VCaP (cell line): ENCODE measurements at regions not wholly inside any gene's neighbourhood (a gene's known extent, or its start where the extent isn't known, plus 50 kb on each side); places are given as distances from the start of the nearest gene placed in this dataset.

Source experiments
- H3K27ac ChIP-seq: fragments of 450-650 bp; 2 replicates; pipeline ENCODE4 v1.5.1; 2017
- TF ChIP-seq, protein P1 (sequence below): fragments of 450-650 bp; conservative IDR thresholded peaks from 2 replicates; pipeline ENCODE4 v1.5.1; 2017; ENCODE audit warnings: mild to moderate bottlenecking, moderate library complexity

DNA sequence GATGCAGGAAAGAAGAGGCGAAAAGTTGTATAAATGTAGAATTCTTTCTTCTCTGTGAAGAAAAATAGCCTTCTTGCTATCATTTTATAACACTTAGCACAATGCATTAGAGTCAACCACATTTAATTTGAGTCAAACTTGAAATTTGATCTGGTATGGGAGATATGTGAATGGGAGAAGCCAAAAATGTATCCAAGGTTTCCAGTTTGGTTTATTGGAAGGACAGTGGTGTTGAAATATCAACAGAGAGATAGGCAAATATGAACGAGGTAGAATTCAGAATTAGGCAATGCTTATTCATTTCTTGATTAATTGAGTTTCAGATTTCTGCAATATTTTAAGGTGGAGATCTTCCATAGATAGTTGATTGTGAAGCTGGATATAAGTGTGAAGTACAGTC is 991.9 kb upstream of the CHAC2 start:
- no peak overlapping the region for H3K27ac ChIP-seq
- TF ChIP-seq, protein P1, sequence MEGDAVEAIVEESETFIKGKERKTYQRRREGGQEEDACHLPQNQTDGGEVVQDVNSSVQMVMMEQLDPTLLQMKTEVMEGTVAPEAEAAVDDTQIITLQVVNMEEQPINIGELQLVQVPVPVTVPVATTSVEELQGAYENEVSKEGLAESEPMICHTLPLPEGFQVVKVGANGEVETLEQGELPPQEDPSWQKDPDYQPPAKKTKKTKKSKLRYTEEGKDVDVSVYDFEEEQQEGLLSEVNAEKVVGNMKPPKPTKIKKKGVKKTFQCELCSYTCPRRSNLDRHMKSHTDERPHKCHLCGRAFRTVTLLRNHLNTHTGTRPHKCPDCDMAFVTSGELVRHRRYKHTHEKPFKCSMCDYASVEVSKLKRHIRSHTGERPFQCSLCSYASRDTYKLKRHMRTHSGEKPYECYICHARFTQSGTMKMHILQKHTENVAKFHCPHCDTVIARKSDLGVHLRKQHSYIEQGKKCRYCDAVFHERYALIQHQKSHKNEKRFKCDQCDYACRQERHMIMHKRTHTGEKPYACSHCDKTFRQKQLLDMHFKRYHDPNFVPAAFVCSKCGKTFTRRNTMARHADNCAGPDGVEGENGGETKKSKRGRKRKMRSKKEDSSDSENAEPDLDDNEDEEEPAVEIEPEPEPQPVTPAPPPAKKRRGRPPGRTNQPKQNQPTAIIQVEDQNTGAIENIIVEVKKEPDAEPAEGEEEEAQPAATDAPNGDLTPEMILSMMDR: no peak

DNA sequence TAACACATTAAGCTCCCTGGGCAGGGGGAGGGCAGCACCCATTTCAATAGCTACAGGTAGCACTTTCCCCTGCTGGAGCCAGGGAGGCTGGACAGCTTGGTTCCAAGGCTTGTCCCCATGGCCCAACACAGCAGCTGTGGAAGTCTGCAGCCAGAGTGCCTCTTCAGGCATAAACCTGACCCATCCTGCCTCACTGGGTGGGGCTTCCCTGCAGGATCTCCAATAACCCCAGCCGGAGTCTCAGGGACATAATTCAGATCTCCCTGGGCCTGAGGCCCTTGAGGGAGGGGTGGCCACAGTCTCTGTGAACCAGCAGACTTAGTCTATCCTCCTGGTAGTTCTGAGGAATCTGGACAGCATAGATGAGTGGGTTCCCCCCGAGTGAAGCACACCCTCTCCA is 1001.9 kb upstream of the CHAC2 start:
- no peak overlapping the region for H3K27ac ChIP-seq
- TF ChIP-seq, protein P1: no peak

DNA sequence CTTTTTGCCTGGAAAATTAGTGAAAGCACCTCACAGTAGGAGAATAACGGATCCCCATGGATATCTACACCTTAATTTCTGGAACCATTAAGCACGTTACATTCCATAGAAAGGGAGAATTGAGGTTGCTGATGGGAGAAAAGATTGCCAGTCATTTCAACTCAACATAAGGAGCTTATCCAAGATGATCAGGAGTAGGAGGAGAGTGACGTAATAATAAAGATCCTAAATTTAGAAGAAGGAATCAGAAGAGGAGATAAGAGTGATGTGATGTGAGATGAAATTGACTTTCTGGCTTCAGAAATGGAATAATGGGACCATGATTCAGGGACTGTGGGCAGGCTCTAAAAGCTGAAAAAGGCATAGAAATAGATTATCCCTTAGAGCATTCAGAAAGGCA is 1017.8 kb upstream of the CHAC2 start:
- TF ChIP-seq, protein P1: no peak
- H3K27ac ChIP-seq: no peak overlapping the region

DNA sequence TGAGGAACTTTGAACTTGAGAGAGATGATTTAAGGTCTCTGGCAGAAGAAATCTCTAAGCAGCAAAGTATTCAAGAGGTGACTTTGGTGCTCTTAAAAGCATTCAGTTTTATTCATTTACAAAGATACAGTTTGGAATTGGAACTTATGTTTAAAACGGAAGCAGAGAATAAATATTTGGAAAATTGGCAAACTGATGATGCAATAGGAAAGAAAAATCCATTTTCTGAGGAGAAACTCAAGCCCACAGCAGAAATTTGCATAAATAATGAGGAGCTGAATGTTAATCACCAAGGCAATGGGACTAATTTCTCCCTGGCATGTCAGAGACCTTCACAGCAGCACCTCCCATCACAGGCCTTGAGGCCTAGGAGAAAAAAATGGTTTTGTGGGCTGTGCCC is 1022.5 kb upstream of the CHAC2 start:
- no peak overlapping the region for H3K27ac ChIP-seq
- TF ChIP-seq, protein P1: no peak

DNA sequence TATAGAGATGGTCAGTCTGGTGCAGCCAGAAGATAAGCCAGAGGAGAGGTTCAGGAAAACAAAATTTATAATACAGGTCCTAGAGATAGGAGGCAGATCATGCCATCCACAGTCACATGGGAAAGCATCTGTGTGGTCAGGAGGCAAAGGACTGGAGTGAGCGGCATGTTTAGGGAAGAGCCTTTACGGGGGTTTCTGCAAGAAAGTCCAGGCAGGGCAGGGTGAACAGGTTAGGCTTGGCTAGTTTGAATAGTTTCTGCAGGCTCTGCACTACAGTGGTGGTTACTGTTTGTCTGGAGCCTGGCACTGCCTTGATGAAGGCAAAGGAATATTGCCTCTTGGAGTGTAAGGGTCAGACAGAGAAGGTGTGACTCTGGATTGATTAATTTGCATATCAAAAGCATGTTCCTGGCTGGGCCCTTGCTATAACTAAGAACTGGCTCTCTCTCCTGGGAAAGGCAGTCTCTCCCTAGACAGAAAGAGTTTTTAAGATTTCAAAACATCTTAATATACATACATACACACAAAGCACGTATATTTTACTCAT is 1034.7 kb upstream of the CHAC2 start:
- H3K27ac ChIP-seq: no peak overlapping the region
- TF ChIP-seq, protein P1: no peak

DNA sequence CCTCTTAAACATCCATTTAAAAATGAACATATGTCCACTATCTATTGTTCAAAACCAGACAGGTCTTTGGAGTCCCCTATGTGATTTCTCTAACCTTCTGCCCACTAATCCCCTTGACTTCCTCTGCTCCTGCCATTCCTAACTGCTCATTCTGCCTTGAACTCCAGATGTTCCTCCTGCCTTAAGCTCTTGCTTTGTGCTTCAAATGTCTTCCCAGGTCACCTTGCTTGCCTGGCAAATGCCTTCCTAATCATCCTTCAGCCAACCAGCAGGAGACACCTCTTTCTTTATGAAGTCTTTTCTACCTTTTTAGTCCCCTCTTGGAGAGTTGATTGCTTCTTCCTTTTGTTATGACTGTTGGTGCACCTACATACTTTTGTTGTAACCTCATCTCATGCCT is 1043.0 kb upstream of the CHAC2 start:
- TF ChIP-seq, protein P1: no peak

DNA sequence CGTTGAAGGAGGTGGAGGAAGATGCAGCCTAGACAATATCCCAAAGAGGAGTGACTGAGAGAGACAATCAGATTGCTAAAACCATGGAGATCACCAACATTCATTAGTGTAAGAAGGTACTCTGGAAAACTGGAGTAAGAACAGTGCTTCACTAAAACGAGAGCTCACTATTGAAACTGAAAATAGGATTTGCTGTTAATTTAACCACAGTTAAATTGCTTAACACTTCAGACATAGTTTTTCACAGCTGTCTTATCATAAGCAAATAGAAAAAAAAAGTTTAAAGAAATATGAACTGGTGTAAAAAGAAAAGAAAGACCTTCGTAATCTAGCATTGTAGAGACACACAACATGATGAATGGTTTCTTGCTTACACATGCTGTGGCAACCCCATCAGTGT is 1049.8 kb upstream of the CHAC2 start:
- H3K27ac ChIP-seq: no peak overlapping the region
- TF ChIP-seq, protein P1: no peak

More for the DNA sequence above, 1043.0 kb upstream of the CHAC2 start:
- H3K27ac ChIP-seq: no peak overlapping the region
